ENCODE measurements at regions not wholly inside any gene's neighbourhood (a gene's known extent, or its start where the extent isn't known, plus 50 kb on each side); places are given as distances from the start of the nearest gene placed in this dataset.

DNA sequence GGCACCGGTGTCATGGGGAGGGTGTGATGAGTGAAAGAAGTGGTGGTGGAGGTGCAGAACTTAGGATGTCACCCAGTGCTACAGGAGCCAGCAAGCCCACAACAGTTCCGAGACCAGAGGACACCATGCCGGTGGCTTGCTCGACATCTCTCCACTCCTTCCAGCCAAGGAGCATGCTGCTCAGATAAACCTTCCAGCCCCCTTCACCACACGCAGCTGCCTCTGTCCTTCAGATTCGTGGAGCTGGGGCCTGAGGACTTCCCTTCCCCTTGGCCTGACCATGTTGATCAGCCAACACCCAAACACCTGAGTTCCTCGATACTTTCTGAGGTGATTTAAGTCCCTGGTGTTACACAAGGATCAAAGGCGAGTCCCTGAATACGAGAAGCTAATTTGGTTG lies 188.8 kb upstream of the FOXF1 start:
- TF ChIP-seq ATF7 (IDR thresholded peaks at IDR 0.05; ENCODE audit: low read depth): no peak
- TF ChIP-seq TCF7 (IDR thresholded peaks at IDR 0.05; ENCODE audit: borderline replicate concordance): no peak
- no peak for TF ChIP-seq CEBPB (IDR thresholded peaks at IDR 0.05; ENCODE audit: borderline replicate concordance in 1 of 2, low read depth in 2 of 2, low read length in 2 of 2)
- TF ChIP-seq, protein P1, sequence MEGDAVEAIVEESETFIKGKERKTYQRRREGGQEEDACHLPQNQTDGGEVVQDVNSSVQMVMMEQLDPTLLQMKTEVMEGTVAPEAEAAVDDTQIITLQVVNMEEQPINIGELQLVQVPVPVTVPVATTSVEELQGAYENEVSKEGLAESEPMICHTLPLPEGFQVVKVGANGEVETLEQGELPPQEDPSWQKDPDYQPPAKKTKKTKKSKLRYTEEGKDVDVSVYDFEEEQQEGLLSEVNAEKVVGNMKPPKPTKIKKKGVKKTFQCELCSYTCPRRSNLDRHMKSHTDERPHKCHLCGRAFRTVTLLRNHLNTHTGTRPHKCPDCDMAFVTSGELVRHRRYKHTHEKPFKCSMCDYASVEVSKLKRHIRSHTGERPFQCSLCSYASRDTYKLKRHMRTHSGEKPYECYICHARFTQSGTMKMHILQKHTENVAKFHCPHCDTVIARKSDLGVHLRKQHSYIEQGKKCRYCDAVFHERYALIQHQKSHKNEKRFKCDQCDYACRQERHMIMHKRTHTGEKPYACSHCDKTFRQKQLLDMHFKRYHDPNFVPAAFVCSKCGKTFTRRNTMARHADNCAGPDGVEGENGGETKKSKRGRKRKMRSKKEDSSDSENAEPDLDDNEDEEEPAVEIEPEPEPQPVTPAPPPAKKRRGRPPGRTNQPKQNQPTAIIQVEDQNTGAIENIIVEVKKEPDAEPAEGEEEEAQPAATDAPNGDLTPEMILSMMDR (IDR thresholded peaks at IDR 0.05 in 2 of 3, conservative IDR thresholded peaks at IDR 0.05 in 1 of 3; ENCODE audit: control insufficient read depth in 2 of 3, extremely low read depth in 1 of 3, insufficient read depth in 1 of 3, low read depth in 3 of 3, low read length in 3 of 3): no peak
- TF ChIP-seq, protein P2, sequence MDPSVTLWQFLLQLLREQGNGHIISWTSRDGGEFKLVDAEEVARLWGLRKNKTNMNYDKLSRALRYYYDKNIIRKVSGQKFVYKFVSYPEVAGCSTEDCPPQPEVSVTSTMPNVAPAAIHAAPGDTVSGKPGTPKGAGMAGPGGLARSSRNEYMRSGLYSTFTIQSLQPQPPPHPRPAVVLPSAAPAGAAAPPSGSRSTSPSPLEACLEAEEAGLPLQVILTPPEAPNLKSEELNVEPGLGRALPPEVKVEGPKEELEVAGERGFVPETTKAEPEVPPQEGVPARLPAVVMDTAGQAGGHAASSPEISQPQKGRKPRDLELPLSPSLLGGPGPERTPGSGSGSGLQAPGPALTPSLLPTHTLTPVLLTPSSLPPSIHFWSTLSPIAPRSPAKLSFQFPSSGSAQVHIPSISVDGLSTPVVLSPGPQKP (IDR thresholded peaks at IDR 0.05; ENCODE audit: low read depth, low read length): no peak
- no peak for TF ChIP-seq TAF1 (IDR thresholded peaks at IDR 0.05; ENCODE audit: borderline replicate concordance, low read depth, low read length)
- TF ChIP-seq, protein P3, sequence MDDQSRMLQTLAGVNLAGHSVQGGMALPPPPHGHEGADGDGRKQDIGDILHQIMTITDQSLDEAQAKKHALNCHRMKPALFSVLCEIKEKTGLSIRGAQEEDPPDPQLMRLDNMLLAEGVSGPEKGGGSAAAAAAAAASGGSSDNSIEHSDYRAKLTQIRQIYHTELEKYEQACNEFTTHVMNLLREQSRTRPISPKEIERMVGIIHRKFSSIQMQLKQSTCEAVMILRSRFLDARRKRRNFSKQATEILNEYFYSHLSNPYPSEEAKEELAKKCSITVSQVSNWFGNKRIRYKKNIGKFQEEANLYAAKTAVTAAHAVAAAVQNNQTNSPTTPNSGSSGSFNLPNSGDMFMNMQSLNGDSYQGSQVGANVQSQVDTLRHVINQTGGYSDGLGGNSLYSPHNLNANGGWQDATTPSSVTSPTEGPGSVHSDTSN (IDR thresholded peaks at IDR 0.05; ENCODE audit: insufficient replicate concordance, low read depth, low read length): no peak
- no peak for TF ChIP-seq YY1 (IDR thresholded peaks at IDR 0.05; ENCODE audit: low read depth, low read length)
- TF ChIP-seq EZH2 (IDR thresholded peaks at IDR 0.05; ENCODE audit: borderline replicate concordance, control insufficient read depth, low read depth, low read length): no peak

Data from GM12878 (cell line).